PFSK-1 (cell line): ENCODE measurements at regions not wholly inside any gene's neighbourhood (a gene's known extent, or its start where the extent isn't known, plus 50 kb on each side); places are given as distances from the start of the nearest gene placed in this dataset.

ENCODE experiments used
- FOXP2 ChIP-seq: optimal IDR thresholded peaks from 2 replicates; pipeline ENCODE3; 2011; ENCODE audit warnings: borderline replicate concordance, control low read depth, inconsistent platforms; ENCODE audit not compliant: insufficient read depth; ENCODE audit errors: extremely low read length, extremely low read depth
- POLR2AphosphoS5 ChIP-seq: IDR thresholded peaks from 2 replicates; pipeline ENCODE4 v1.6.1; 2012; ENCODE audit warnings: low read depth, mild to moderate bottlenecking, control low read depth, low read length, moderate library complexity
- REST ChIP-seq, 2 experiments: IDR thresholded peaks; 2 replicates each; pipeline versions ENCODE4 v1.6.1 to v1.8.0; 2011 to 2012; ENCODE audit warnings: low read depth in 2 of 2, low read length in 2 of 2, control low read depth in 1 of 2, inconsistent platforms in 1 of 2, mild to moderate bottlenecking in 1 of 2, moderate library complexity in 1 of 2; ENCODE audit not compliant: insufficient read depth in 1 of 2
- SIN3A ChIP-seq: IDR thresholded peaks from 2 replicates; pipeline ENCODE4 v1.6.1; 2012; ENCODE audit warnings: mild to moderate bottlenecking, low read length, moderate library complexity, borderline replicate concordance; ENCODE audit not compliant: insufficient read depth
- TAF1 ChIP-seq: IDR thresholded peaks from 2 replicates; pipeline ENCODE4 v1.6.1; 2012; ENCODE audit warnings: low read length, control low read depth, borderline replicate concordance; ENCODE audit not compliant: insufficient read depth

GRCh38 chr7:135857519-135858274 lies 109.1 kb upstream of the FAM180A start:
- TF ChIP-seq SIN3A = no peak

GRCh38 chr7:135856356-135857144 lies 107.9 kb upstream of the FAM180A start:
- TF ChIP-seq SIN3A (no peak), REST (IDR thresholded peaks at IDR 0.05; ENCODE audit: insufficient read depth in 1 of 2, low read depth in 2 of 2, low read length in 2 of 2) (no peak), POLR2AphosphoS5 (no peak), TAF1 (no peak), FOXP2 (no peak)

- TF ChIP-seq SIN3A (0 out of 2 replicates have a peak, but pooled peaks have one; percentile 39), TAF1 (no peak), POLR2AphosphoS5 (no peak), REST (IDR thresholded peaks at IDR 0.05; ENCODE audit: insufficient read depth in 1 of 2, low read depth in 2 of 2, low read length in 2 of 2) (peak in 1 of 2 experiments; percentile 71; a peak in 1 of 4 replicates)
Observed at GRCh38 chr7:135855846-135856245, 107.2 kb upstream of the FAM180A start.

GRCh38 chr7:135853499-135853898 lies 104.9 kb upstream of the FAM180A start:
- TF ChIP-seq TAF1 (no peak), POLR2AphosphoS5 (no peak), REST (IDR thresholded peaks at IDR 0.05; ENCODE audit: insufficient read depth in 1 of 2, low read depth in 2 of 2, low read length in 2 of 2) (no peak), SIN3A (no peak), FOXP2 (no peak)

GRCh38 chr7:135853008-135853407 lies 104.4 kb upstream of the FAM180A start:
- TF ChIP-seq SIN3A (no peak), POLR2AphosphoS5 (no peak), FOXP2 (no peak), REST (IDR thresholded peaks at IDR 0.05; ENCODE audit: insufficient read depth in 1 of 2, low read depth in 2 of 2, low read length in 2 of 2) (no peak), TAF1 (no peak)
